Neuron (in vitro differentiated cells): ENCODE measurements at regions not wholly inside any gene's neighbourhood (a gene's known extent, or its start where the extent isn't known, plus 50 kb on each side); places are given as distances from the start of the nearest gene placed in this dataset.
"Not testable (repeated sequence)": the region's sequence is repeated elsewhere in the genome, so short reads cannot be mapped to it uniquely, and the experiment has no call there.

Experiments
- H2AFZ ChIP-seq: one replicate; pipeline ENCODE4 v1.6.1; 2013; ENCODE audit warnings: low read depth, mild to moderate bottlenecking, inconsistent platforms, low read length, moderate library complexity
- H3K27me3 ChIP-seq: one replicate; pipeline ENCODE4 v1.6.1; 2013; ENCODE audit warnings: low read length; ENCODE audit not compliant: insufficient read depth
- H3K36me3 ChIP-seq: one replicate; pipeline ENCODE4 v1.6.1; 2013; ENCODE audit warnings: low read length; ENCODE audit not compliant: insufficient read depth
- H3K4me1 ChIP-seq: one replicate; pipeline ENCODE4 v1.6.1; 2013; ENCODE audit warnings: low read length; ENCODE audit not compliant: insufficient read depth
- H3K4me3 ChIP-seq: 2 replicates; pipeline ENCODE4 v1.5.1; 2013; ENCODE audit warnings: mild to moderate bottlenecking, low read length, moderate library complexity
- H3K9me3 ChIP-seq: one replicate; pipeline ENCODE4 v1.6.1; 2013; ENCODE audit warnings: low read length

DNA sequence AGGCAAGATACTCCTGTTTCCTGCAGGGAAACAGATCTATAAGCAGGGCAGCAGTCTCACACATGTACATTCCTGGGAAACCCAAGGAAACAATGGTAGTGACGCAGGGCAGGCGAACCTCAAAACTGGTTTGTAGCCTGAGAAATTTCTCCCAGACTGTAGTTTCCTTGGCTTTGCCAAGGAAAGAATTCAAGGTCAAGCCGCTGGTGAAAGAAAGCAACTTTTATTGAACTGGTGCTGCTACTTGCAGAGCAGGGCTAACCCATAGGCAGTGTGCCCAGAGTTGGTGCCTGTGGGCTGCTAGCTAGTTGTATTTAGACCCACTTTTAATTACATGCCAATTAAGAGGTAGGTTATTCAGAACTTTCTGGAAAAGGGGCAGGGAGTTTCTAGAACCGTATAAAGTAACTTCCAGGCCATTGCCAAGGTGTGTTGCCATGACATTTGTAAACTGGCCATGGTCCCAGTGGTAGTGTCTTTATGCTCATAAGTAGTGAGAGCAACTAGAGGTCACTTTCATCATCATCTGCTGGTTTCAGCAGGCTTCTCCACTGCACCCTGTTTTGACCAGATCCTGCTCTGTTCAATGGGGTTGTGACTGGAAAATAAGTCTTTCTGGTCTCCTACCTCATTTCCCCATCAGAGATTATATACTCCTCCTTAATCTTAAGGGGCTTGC is 89.7 kb downstream of the PPIAL4C start:
- H3K36me3 ChIP-seq, H3K27me3 ChIP-seq, H3K4me1 ChIP-seq, H3K9me3 ChIP-seq, H3K4me3 ChIP-seq, H2AFZ ChIP-seq: not testable (repeated sequence)

DNA sequence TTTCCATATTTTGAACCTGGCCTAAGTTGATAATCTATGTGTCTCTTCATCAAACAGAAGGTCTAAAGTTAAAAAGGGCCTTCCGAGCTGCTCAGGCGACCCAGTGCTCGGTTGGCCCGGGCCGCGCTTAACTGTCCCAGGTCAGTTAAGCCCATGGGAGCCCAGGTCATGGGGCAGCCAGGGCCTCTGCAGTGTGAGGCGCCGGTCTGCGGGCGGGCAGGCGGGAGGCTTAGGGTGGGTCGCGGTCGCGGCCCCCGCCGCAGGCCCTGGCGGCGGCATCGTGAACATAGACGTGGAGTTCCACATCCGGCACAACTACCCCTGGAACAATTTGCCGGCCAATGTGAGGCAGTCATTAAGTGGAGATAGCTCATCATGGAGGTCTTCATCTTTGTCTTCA is 91.3 kb downstream of the PPIAL4C start:
- H3K36me3 ChIP-seq, H3K9me3 ChIP-seq, H3K27me3 ChIP-seq, H2AFZ ChIP-seq, H3K4me3 ChIP-seq, H3K4me1 ChIP-seq: not testable (repeated sequence)

DNA sequence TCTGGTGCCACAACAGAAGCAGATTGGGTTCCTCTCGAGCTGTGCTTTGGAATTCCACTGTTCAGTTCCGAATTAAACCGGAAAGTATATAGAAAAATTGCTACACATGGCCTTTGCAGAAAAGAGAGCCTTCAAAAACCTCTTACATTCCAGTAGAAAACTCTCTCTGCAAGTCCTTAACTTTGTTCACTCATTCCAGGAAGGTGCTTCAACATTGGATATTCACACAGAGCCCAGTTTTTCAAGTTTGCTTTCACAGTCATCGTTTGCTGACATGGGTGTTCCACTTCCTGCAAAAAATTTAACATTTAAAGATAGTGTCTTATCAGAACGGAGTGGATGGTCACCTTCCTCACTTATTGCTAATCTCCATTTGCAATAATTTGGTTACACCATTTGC is 93.7 kb downstream of the PPIAL4C start:
- not testable (repeated sequence) for H3K27me3 ChIP-seq, H3K36me3 ChIP-seq, H3K4me1 ChIP-seq, H3K4me3 ChIP-seq, H3K9me3 ChIP-seq, H2AFZ ChIP-seq

DNA sequence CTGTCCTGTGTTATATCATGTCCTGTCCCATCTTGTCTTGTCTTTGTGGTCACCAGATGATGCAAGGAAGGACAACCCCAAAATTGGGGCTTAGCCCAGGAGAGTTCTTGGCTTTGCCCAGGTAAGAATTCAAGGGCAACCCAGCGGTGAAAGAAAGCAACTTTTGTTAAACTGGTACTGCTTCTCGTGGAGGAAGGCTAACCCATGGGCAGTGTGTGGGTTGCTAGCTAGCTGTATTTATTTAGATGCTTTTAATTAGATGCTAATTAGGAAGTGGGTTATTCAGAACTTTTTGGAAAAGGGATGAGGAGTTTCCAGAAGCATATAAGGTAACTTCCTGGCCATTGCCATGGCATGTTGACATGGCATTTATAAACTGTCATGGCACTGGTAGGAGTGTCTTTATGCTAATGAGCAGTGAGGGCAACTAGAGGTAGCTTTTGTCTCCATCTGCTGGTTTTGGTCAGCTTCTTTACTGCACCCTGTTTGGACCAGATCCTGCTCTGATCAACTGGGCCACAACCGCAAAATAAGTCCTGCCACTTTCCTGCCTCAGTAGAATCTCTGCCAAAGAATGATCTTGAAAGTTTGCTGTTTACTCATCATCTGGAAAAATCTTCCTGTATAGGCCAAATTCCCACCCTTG is 95.8 kb upstream of the FCGR1A start:
- not testable (repeated sequence) for H3K9me3 ChIP-seq, H3K4me1 ChIP-seq, H3K27me3 ChIP-seq

DNA sequence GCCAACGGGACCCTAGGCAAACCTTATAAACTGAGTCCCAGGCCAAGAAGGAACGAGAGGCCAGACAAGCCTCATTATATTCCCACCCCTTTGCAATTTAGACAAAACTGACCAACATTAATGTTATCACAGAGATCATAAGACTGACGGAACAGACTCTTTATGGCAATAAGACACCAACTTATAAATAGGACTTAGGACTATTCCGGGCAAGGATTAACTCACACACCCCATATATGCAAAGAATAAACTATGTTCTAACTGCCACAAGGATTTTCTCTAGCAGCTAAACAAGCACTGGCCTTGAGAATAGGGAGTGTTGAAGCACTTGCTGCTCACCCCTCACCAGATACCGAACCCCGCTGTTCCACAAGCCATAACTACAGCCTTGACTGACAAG is 91.1 kb upstream of the FCGR1A start:
- H3K36me3 ChIP-seq = not testable (repeated sequence)

More for the DNA sequence above, 95.8 kb upstream of the FCGR1A start:
- not testable (repeated sequence) for H3K4me3 ChIP-seq, H2AFZ ChIP-seq, H3K36me3 ChIP-seq

DNA sequence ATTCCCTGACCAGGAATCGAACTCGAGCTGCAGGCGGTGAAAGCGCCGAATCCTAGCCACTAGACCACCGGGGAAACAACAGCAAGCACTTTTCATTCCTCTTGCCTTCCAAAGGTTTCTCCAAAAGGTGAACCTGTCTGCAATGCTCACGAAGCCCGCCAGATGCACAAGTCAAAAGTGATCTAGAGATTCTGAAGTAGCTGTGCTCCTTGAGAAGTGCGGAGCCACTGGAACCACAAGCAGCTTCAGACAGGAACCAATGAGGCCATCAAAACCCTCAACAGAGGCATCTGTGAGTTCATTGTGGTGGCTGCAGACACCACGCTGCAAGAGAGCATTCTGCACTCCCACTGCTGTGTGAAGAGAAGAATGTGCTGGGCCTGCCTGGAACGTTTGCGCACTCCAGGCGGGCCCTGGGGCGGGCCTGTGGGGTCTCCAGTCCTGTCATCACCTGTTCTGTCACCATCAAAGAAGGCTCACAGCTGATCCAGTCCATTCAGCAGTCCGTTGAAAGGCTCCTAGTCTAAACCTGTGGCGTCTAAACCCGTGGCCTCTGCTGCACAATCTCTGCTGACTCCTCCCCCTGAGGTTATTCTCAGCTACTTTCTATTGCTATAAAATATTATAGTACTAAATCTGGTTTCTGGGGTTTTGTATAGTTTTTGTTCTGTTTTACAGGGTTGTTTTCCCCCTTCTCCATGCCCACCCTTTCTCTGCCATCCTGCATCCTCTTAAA is 89.5 kb upstream of the FCGR1A start:
- H3K36me3 ChIP-seq, H3K4me3 ChIP-seq, H2AFZ ChIP-seq, H3K27me3 ChIP-seq, H3K9me3 ChIP-seq, H3K4me1 ChIP-seq: not testable (repeated sequence)

More for the DNA sequence above, 91.1 kb upstream of the FCGR1A start:
- not testable (repeated sequence) for H3K9me3 ChIP-seq, H3K27me3 ChIP-seq, H3K4me3 ChIP-seq, H2AFZ ChIP-seq, H3K4me1 ChIP-seq

DNA sequence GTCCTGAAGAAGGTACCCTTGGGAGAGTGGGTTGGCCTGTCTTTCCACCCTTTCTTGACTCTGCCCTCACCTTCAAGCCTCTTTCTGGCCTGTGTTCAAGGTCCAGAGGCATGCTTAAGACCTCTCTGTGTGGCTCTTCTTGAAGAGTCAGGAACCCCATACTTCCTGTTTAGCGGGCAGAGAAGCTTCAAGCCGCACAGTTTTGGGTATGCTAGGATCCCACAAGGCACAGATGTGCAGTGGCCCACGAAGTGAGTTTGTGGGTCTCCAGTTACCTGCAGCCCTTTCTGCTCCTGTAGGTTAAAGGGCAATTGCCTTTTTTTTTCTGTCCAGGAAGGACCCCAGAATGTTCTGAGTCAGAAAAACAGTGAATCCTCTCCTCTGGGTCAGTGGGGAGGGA is 87.4 kb upstream of the FCGR1A start:
- not testable (repeated sequence) for H3K36me3 ChIP-seq, H3K27me3 ChIP-seq, H3K4me3 ChIP-seq

DNA sequence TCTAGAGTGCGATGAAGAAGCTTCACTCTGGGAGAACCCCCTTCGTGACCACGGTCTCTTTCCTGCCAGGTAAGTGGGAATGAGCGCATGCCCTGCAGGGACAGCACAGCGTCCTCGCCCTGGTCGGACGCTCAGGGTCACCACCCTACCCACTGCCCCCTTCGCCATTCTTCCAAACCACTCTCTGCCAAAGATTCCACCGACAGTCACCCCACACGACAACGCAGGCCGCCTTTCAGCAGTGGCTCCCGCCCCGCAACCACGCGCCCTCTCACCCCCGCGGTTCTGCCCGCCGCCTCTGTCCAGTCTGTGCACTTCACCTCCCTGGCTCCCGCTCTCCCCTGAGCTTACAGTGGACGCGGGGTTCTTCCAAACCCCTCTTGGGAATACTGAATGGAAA is 82.3 kb upstream of the FCGR1A start:
- H3K9me3 ChIP-seq, H3K36me3 ChIP-seq, H3K4me1 ChIP-seq, H2AFZ ChIP-seq, H3K27me3 ChIP-seq, H3K4me3 ChIP-seq: not testable (repeated sequence)

More for the DNA sequence above, 87.4 kb upstream of the FCGR1A start:
- not testable (repeated sequence) for H3K9me3 ChIP-seq, H3K4me1 ChIP-seq, H2AFZ ChIP-seq

DNA sequence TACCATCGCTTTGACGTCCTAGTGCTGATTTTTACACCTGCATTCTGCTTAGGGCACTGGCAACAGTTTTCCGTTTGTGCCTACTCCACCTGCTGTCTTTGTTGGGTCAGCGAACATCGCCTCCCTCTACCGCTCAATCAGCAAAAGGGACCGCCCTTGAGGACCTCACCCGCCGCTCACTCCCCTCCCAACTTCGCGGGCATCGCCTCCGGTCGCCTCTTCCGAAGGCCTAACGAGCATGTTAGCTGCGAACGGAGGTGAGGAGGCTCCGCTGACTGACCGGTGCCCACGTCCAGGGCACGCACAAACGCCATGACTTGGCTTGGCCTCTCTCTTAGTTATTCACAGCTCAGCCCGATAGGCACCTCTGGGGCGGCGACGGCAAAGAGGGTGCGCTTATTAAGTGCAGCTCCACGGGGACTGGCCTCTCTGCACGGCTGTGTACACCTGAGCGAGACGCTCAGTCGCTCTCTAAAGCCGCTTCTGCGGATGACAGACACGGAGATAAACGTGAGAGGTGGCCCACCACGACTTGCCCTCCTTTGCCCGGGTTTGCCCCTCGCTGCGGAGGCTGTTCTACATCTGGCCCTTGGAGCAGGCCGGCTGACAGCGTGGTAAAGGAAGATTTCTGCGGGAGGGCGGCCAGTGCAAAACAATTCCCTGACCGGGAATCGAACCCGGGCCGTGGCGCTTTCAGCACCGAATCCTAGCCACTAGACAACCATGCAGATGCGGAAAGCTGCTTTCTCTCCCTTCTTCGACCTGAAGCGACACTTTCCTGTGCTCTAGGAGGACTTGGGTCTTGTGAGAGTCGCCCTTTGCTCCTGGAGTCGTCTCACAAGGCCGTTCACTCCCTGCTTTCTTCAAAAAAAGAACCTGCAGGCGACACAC is 81.6 kb upstream of the FCGR1A start:
- H3K4me1 ChIP-seq, H2AFZ ChIP-seq, H3K4me3 ChIP-seq, H3K9me3 ChIP-seq, H3K36me3 ChIP-seq, H3K27me3 ChIP-seq: not testable (repeated sequence)

DNA sequence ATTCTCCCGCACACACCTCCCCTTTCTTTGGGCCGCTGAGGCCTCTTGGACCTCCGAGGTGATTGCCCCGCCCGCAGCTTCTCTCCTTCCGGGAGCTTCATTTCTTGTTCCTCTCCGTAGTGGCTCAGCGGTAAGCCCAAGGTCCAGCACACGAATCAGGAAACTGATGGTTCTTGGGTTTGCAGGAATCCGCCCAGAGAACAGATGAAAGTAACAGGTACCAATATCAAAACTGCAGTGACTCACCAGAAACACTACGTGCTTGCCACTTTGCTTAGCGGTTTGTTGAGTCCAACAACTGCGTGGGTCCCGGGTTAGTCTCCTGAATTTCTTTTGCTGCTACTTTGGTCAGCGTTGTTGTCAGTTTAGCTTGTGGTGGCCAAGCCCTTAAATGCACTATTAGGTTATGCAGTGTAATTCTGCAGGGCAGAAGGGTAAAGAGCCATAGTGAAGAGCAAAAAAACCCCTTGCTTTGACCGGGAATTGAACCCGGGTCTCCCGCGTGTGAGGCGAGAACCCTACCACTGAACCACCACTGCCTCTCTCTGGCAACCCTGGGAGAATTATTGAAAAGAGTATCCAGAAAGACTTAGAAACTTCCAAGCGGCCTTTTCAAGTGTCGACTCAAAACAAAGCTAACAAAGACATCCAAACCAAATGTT is 74.2 kb upstream of the FCGR1A start:
- not testable (repeated sequence) for H3K4me1 ChIP-seq, H3K36me3 ChIP-seq, H2AFZ ChIP-seq, H3K9me3 ChIP-seq, H3K27me3 ChIP-seq
- peak overlapping the region; percentile 36 for H3K4me3 ChIP-seq

DNA sequence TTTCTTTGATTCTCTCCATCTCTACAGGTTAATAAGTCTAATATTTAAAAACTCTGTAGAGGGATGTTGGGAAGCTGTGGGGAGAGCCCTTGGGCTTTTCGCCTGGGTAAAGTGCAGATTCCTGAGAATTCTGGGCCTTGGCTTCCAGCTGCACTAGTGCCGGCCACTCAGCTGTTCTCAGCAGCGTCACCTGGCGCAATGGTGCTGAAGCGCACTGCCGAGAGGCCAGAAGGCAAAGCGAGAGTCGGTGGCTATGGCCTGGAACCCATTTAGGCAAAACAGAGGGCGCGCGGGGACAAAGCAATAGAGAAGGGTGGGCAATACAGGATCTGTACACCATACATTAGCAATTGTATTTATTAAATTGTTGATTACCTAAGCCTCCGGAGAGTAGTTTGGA is 70.8 kb upstream of the FCGR1A start:
- not testable (repeated sequence) for H3K9me3 ChIP-seq, H3K36me3 ChIP-seq, H3K27me3 ChIP-seq, H3K4me1 ChIP-seq, H2AFZ ChIP-seq
- peak overlapping the region; percentile 46 for H3K4me3 ChIP-seq

DNA sequence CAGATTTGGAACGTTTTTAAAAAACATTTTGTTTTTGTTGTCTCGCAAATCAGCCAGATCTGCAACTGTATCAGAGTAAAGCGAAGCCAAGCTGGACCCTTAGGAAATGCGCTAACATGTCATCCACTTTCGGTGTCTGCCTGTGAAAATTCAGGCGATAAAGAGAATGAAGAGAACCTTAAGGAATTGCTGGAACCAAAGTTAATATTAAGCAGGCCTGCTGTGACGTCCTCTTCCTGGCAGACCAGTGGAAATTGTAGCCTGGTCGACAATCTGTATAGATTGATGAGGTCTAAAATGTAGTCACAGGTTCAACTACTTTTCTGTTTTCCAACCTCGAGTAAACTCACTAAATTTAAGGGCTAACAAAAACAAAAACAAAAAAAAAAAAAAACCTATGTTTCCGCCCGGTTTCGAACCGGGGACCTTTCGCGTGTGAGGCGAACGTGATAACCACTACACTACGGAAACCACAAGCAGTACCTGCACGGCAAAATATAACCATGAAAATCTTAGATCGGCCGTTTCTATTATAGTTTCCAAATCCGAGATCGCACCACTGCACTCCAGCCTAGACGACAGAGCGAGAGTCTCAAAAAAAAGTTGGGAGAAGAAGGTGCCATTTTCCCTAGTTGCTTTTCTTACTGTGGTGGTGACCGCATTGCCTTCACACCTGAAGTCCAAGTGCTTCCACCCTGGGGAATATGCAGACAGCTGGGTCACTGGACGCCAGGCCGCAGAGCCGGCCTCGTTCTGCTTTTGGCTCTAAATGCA is 70.2 kb upstream of the FCGR1A start:
- not testable (repeated sequence) for H2AFZ ChIP-seq, H3K9me3 ChIP-seq, H3K36me3 ChIP-seq, H3K27me3 ChIP-seq, H3K4me1 ChIP-seq
- H3K4me3 ChIP-seq = peak overlapping the region; percentile 54
